ENCODE measurements at regions not wholly inside any gene's neighbourhood (a gene's known extent, or its start where the extent isn't known, plus 50 kb on each side); places are given as distances from the start of the nearest gene placed in this dataset.

- no peak for DNase-seq
- H3K27ac ChIP-seq = no peak overlapping the region
- H3K36me3 ChIP-seq = no peaks in the 10 kb centered on the region
- H3K4me3 ChIP-seq = no peak overlapping the region
- TF ChIP-seq CTCF (IDR thresholded peaks at IDR 0.05) = no peak
- no peaks in the 10 kb centered on the region for H3K27me3 ChIP-seq (ENCODE audit: low read depth)
- intact Hi-C loops (cut with DNase I) = no loop called here
- ATAC-seq = no peak
- H3K9me3 ChIP-seq = no peaks in the 10 kb centered on the region
- peaks cover 10% of the 10 kb centered on the region for H3K4me1 ChIP-seq
Observed at GRCh38 chr11:34747251-34747650, 126.4 kb downstream of the EHF start.

- Histone ChIP-seq H3K27me3 (ENCODE audit: low read depth) (no peaks in the 10 kb centered on the region), H3K27ac (no peak overlapping the region), H3K4me3 (no peak overlapping the region), H3K36me3 (no peaks in the 10 kb centered on the region), H3K9me3 (no peaks in the 10 kb centered on the region), H3K4me1 (no peaks in the 10 kb centered on the region)
- no peak for TF ChIP-seq CTCF (IDR thresholded peaks at IDR 0.05)
- DNase-seq = no peak
- intact Hi-C loops (cut with DNase I) = no loop called here
- no peak for ATAC-seq
Observed at GRCh38 chr11:34745195-34745594, 124.3 kb downstream of the EHF start.

DNA sequence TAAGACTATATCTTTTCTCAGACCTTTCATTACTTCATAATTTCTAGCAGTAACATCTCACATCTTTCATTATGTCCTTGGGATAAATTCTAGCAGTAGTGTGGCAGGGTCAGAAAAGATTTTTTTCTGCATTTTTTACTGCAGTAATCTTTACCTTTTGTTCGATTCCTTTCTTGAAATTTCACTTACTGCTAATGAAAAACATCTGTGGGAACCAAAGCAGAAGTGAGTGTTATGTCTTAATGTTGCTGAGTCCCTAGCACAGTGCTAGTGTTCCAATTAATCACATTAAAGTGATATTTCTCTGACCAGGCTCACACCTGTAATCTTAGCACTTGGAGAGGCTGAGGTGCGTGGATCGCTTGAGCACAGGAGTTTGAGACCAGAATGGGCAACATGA is 123.6 kb downstream of the EHF start:
- no peaks in the 10 kb centered on the region for H3K4me1 ChIP-seq
- no peak for DNase-seq
- intact Hi-C loops (cut with DNase I) = no loop called here
- no peak overlapping the region for H3K4me3 ChIP-seq
- H3K9me3 ChIP-seq = no peaks in the 10 kb centered on the region
- ATAC-seq = no peak
- H3K36me3 ChIP-seq = no peaks in the 10 kb centered on the region
- no peak overlapping the region for H3K27ac ChIP-seq
- no peak for TF ChIP-seq CTCF (IDR thresholded peaks at IDR 0.05)
- H3K27me3 ChIP-seq (ENCODE audit: low read depth) = no peaks in the 10 kb centered on the region

DNA sequence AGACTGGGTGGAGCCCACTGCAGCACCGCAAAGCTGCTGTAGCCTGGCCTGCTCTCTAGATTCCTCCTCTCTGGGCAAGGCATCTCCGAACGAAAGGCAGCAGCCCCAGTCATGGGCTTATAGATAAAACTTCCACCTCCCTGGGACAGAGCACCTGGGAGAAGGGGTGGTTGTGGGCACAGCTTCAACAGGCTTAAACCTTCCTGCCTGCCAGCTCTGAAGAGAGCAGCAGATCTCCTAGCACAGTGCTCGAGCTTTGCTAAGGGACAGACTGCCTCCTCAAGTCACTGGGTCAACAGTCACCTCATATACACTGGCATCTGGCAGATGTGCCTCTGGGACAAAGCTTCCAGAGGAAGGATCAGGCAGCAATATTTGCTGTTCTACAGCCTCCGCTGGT is 117.3 kb downstream of the EHF start:
- H3K27ac ChIP-seq = no peak overlapping the region
- TF ChIP-seq CTCF (IDR thresholded peaks at IDR 0.05) = no peak
- intact Hi-C loops (cut with DNase I) = no loop called here

GRCh38 chr11:34732831-34733230 is 111.9 kb downstream of the EHF start:
- H3K27me3 ChIP-seq (ENCODE audit: low read depth) = no peaks in the 10 kb centered on the region
- no peaks in the 10 kb centered on the region for H3K4me1 ChIP-seq
- TF ChIP-seq CTCF (IDR thresholded peaks at IDR 0.05) = no peak
- H3K9me3 ChIP-seq = no peaks in the 10 kb centered on the region
- ATAC-seq (no peak), DNase-seq (no peak)
- H3K4me3 ChIP-seq = no peak overlapping the region
- no peak overlapping the region for H3K27ac ChIP-seq
- intact Hi-C loops (cut with DNase I) = no loop called here
- H3K36me3 ChIP-seq = no peaks in the 10 kb centered on the region

More for the DNA sequence above, 117.3 kb downstream of the EHF start:
- Histone ChIP-seq H3K9me3 (no peaks in the 10 kb centered on the region), H3K4me1 (no peaks in the 10 kb centered on the region), H3K27me3 (ENCODE audit: low read depth) (peaks cover 3% of the 10 kb centered on the region), H3K36me3 (no peaks in the 10 kb centered on the region), H3K4me3 (no peak overlapping the region)
- ATAC-seq (no peak), DNase-seq (no peak)

GRCh38 chr11:34731603-34732002 is 110.7 kb downstream of the EHF start:
- H3K27ac ChIP-seq = no peak overlapping the region
- ATAC-seq = no peak
- H3K4me1 ChIP-seq = no peaks in the 10 kb centered on the region
- no peaks in the 10 kb centered on the region for H3K27me3 ChIP-seq (ENCODE audit: low read depth)
- DNase-seq = no peak
- H3K4me3 ChIP-seq = no peak overlapping the region
- no peak for TF ChIP-seq CTCF (IDR thresholded peaks at IDR 0.05)
- no peaks in the 10 kb centered on the region for H3K36me3 ChIP-seq
- no peaks in the 10 kb centered on the region for H3K9me3 ChIP-seq
- intact Hi-C loops (cut with DNase I) = no loop called here

All from lower lobe of right lung (tissue), 2 donors.